Activated CD8-positive, alpha-beta T cell treated with anti-CD3 and anti-CD28 coated beads for 36 hours (primary cell): ENCODE measurements at regions not wholly inside any gene's neighbourhood (a gene's known extent, or its start where the extent isn't known, plus 50 kb on each side); places are given as distances from the start of the nearest gene placed in this dataset.

Source experiments
- ATAC-seq: fragments of 200-7000 bp; cut with Tn5 transposase; one replicate; pipeline ENCODE4 v1.10.0; 2021; ENCODE audit warnings: mild to moderate bottlenecking, moderate library complexity
- CTCF ChIA-PET: fragments of 350-600 bp; sonication (Branson Sonifier 250); formaldehyde crosslinking; loops from one replicate; lab custom pipeline; 2021; ENCODE audit warnings: antibody characterized with exemption; lab: Charles Lee
- POLR2A ChIA-PET: fragments of 350-600 bp; sonication (Branson Sonifier 250); formaldehyde crosslinking; loops from one replicate; lab custom pipeline; 2021; ENCODE audit warnings: antibody characterized with exemption; lab: Charles Lee
- DNase-seq: peaks from one replicate; pipeline ENCODE4 v3.0.0-alpha.2; 2020
- H3K27ac Mint-ChIP-seq: one replicate; pipeline ENCODE4 v1.8.0; 2021; ENCODE audit warnings: mild to moderate bottlenecking, mixed read lengths
- H3K27me3 Mint-ChIP-seq: one replicate; pipeline ENCODE4 v1.8.0; 2021; ENCODE audit warnings: mixed read lengths
- H3K36me3 Mint-ChIP-seq: one replicate; pipeline ENCODE4 v1.8.0; 2021; ENCODE audit warnings: low read depth, mixed read lengths
- H3K4me1 Mint-ChIP-seq: one replicate; pipeline ENCODE4 v1.8.0; 2021; ENCODE audit warnings: low read depth, mixed read lengths
- H3K4me3 Mint-ChIP-seq: one replicate; pipeline ENCODE4 v1.8.0; 2021; ENCODE audit warnings: mild to moderate bottlenecking, moderate library complexity, mixed read lengths
- H3K9me3 Mint-ChIP-seq: one replicate; pipeline ENCODE4 v1.8.0; 2021; ENCODE audit warnings: mixed read lengths
- intact Hi-C: fragments of 100-400 bp; cut with micrococcal nuclease; formaldehyde crosslinking; loops from one replicate; pipeline ENCODE4 v1.10.0; 2022
- TF ChIP-seq, protein P1 (sequence below): fragments of 200-600 bp; IDR thresholded peaks from one replicate; pipeline ENCODE4 v1.8.0; 2022; ENCODE audit warnings: antibody characterized with exemption, mild to moderate bottlenecking

DNA sequence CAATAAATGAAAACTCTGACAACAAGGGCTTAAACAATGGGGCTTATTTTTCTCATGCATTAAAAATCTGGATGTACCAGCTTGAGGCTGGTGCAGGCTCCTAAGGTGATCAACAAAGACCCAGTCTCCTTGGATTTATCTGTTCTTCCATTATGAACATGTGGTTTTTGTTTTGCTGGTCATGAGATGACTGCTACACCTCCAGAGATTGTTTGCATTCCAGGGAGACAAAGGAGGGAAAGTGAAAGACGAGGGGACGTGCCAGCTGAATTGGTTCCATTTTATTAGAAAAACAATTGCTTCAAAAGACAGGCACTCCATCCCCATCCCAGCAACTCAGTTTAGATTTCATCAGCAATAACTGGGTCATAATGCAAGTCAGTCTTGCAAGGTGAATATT is 90.9 kb upstream of the KCNK1 start:
- H3K4me1 Mint-ChIP-seq: no peaks in the 10 kb centered on the region
- TF ChIP-seq, protein P1, sequence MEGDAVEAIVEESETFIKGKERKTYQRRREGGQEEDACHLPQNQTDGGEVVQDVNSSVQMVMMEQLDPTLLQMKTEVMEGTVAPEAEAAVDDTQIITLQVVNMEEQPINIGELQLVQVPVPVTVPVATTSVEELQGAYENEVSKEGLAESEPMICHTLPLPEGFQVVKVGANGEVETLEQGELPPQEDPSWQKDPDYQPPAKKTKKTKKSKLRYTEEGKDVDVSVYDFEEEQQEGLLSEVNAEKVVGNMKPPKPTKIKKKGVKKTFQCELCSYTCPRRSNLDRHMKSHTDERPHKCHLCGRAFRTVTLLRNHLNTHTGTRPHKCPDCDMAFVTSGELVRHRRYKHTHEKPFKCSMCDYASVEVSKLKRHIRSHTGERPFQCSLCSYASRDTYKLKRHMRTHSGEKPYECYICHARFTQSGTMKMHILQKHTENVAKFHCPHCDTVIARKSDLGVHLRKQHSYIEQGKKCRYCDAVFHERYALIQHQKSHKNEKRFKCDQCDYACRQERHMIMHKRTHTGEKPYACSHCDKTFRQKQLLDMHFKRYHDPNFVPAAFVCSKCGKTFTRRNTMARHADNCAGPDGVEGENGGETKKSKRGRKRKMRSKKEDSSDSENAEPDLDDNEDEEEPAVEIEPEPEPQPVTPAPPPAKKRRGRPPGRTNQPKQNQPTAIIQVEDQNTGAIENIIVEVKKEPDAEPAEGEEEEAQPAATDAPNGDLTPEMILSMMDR: no peak
- POLR2A ChIA-PET: no interaction called here
- ATAC-seq (no peak), DNase-seq (no peak)
- intact Hi-C loops: no loop called here
- CTCF ChIA-PET: no interaction called here
- H3K36me3 Mint-ChIP-seq: no peaks in the 10 kb centered on the region
- no peak overlapping the region for H3K4me3 Mint-ChIP-seq
- H3K9me3 Mint-ChIP-seq: no peaks in the 10 kb centered on the region
- H3K27ac Mint-ChIP-seq: no peak overlapping the region
- H3K27me3 Mint-ChIP-seq: peaks cover 3% of the 10 kb centered on the region

DNA sequence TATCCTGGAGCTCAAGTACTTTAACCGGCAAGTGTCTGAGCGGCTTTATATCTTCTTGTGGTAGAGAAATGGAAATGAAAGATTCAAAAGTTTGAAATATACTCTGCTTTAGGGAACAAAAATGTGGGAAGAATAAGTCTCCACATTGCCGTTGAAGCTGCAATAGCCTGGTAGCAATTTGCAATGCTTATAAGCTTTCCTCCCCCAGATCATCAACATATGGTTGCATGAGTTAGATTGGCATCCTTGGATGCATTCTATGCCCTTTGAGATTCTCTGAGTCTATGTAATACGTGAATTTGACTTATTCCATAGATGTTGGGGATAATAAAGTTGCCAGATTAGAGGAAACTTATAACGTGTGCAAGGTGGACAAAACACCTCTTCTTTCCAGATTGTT is 86.1 kb upstream of the KCNK1 start:
- H3K27me3 Mint-ChIP-seq: peaks cover 3% of the 10 kb centered on the region
- CTCF ChIA-PET: interaction anchor here (0.6 to 1.6 kb wide), 4 partner anchors 10 to 254 kb away, joined by 3 to 11 read pairs (median 4); no protein-coding TSS in a partner anchor
- intact Hi-C loops: no loop called here
- POLR2A ChIA-PET: no interaction called here
- no peaks in the 10 kb centered on the region for H3K36me3 Mint-ChIP-seq
- no peak overlapping the region for H3K27ac Mint-ChIP-seq
- no peak for DNase-seq
- ATAC-seq: no peak
- no peak overlapping the region for H3K4me3 Mint-ChIP-seq
- TF ChIP-seq, protein P1: no peak
- H3K4me1 Mint-ChIP-seq: no peaks in the 10 kb centered on the region
- H3K9me3 Mint-ChIP-seq: peaks cover 6% of the 10 kb centered on the region

DNA sequence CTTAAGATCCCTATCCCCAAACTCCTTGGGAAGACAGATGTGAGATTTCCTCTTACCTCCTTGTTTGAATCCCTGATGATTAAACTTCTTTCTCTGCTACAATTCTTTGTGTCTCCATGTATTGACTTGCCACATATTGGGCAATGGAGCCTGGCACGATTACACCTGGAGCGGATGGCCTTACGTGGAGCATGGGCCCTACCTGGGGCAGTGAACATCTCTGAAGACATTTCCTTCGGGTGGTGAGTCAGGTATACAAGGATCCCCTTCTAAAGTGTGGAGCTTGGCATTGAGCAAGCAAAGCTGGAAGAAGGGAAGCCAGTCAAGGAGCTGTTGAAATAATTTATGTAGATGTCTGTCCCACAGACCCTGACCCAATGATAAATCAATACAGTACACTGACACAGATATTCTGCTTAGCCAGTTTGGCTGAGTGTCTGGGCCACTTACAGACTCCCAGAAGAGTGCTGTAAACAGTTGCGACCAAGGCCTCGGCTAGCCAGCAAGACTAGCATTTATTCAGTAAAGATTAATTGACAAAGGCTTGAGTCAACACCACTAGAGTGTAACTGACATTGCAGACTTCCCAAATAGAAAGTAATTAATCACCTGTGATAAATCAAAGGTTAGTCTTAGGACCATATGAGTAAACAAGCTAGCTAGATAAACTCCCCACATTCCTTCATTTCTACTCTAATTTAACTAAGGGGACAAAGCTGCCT is 83.1 kb upstream of the KCNK1 start:
- H3K9me3 Mint-ChIP-seq: peaks cover 6% of the 10 kb centered on the region
- H3K27ac Mint-ChIP-seq: no peak overlapping the region
- POLR2A ChIA-PET: no interaction called here
- intact Hi-C loops: no loop called here
- no peak overlapping the region for H3K4me3 Mint-ChIP-seq
- CTCF ChIA-PET: no interaction called here
- TF ChIP-seq, protein P1: no peak
- H3K36me3 Mint-ChIP-seq: no peaks in the 10 kb centered on the region
- DNase-seq (no peak), ATAC-seq (no peak)
- H3K4me1 Mint-ChIP-seq: no peaks in the 10 kb centered on the region
- H3K27me3 Mint-ChIP-seq: peaks cover 2% of the 10 kb centered on the region

DNA sequence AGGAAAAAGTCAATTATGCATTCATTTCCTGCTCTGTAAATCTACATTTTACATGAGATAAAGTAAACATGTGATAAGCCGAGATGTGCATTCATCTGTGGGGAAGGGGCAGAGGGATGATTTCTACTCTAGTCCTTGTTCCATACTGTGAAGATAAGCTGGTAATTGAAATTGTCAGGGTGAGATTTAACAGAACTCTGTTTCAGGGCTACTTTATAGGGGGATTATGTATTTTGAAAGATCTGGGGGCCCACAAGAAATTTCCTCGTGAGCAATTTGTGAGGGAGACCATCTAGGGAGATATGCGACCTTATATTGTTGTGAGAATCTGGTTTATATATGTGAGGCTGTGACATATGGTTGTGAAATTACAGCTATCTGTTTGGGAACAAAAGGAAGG is 73.1 kb upstream of the KCNK1 start:
- Mint-ChIP-seq H3K27me3 (peaks cover 4% of the 10 kb centered on the region), H3K27ac (no peak overlapping the region), H3K4me1 (no peaks in the 10 kb centered on the region), H3K4me3 (no peak overlapping the region), H3K36me3 (no peaks in the 10 kb centered on the region), H3K9me3 (no peaks in the 10 kb centered on the region)
- ATAC-seq (no peak), DNase-seq (no peak)
- ChIA-PET CTCF (no interaction called here), POLR2A (no interaction called here)
- TF ChIP-seq, protein P1: no peak
- intact Hi-C loops: no loop called here

DNA sequence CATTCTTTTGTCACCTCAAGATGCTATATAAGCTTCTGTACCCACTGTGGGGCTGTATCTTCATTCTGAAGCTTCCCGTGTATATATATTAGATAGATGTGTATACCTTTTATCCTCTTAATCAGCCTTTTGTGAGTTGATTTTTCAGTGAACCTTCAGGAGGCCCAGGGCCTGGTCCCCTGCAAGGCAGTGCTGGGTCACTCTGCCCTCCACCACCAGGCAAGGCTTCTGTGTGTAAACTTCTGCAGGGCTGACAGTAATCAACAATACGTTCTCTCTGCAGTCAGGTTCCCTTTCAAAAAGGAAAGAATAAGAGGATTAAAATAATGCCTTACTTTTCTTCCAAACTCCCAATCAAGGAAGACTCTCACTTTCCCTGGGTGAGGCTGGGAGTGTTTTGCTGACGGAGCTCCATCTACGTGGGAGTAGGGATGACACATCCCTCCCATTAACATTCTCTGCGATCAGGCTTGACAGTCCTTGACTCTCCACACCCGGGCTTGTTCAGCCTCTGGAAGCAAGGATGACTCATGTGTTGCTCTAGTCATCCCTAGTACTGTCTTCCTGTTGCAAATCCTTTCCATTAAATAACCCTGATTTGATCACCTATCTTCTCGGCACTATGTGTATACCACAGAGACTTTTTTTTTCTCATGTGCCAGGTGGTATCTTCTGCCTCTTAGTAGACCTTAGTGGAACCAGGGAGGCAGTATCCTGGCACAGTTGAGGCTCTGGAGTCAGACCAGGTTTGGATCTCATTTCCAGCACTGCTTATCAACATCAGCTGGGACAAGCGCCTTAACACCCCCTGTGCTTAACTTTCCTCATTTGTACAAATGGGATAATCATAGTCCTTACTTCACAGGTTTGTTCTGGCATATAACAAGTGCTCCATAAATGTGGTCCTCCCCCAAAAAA is 70.3 kb upstream of the KCNK1 start:
- Mint-ChIP-seq H3K4me1 (no peaks in the 10 kb centered on the region), H3K4me3 (no peak overlapping the region), H3K9me3 (no peaks in the 10 kb centered on the region), H3K27ac (no peak overlapping the region), H3K36me3 (no peaks in the 10 kb centered on the region), H3K27me3 (peaks cover 2% of the 10 kb centered on the region)
- ATAC-seq (no peak), DNase-seq (no peak)
- TF ChIP-seq, protein P1: no peak
- intact Hi-C loops: no loop called here
- ChIA-PET POLR2A (interaction anchor here (1.0 kb wide), 1 partner anchor 13 kb away, joined by 3 read pairs; no protein-coding TSS in a partner anchor), CTCF (no interaction called here)
